Neuronal stem cell (in vitro differentiated cells): ENCODE measurements at regions not wholly inside any gene's neighbourhood (a gene's known extent, or its start where the extent isn't known, plus 50 kb on each side); places are given as distances from the start of the nearest gene placed in this dataset.

Experiments used
- DNase-seq: peaks from one replicate; pipeline ENCODE4 v3.0.0-alpha.2; 2013; ENCODE audit warnings: low spot score
- H2AFZ ChIP-seq: one replicate; pipeline ENCODE4 v1.6.1; 2013; ENCODE audit warnings: mild to moderate bottlenecking, low read length, inconsistent platforms
- H2AK5ac ChIP-seq: 2 replicates; pipeline ENCODE4 v1.6.1; 2013; ENCODE audit warnings: low read depth, mild to moderate bottlenecking, inconsistent platforms, low read length, moderate library complexity, mixed read lengths
- H2BK120ac ChIP-seq: 2 replicates; pipeline ENCODE4 v1.6.1; 2013; ENCODE audit warnings: low read depth, mild to moderate bottlenecking, inconsistent platforms, low read length, moderate library complexity, mixed read lengths
- H2BK12ac ChIP-seq: one replicate; pipeline ENCODE4 v1.6.1; 2013; ENCODE audit warnings: low read length, inconsistent platforms
- H2BK15ac ChIP-seq: 2 replicates; pipeline ENCODE4 v1.6.1; 2013; ENCODE audit warnings: mild to moderate bottlenecking, low read length, inconsistent platforms, mixed read lengths
- H2BK5ac ChIP-seq: one replicate; pipeline ENCODE4 v1.6.1; 2013; ENCODE audit warnings: inconsistent platforms, mild to moderate bottlenecking, low read length, moderate library complexity
- H3K14ac ChIP-seq: one replicate; pipeline ENCODE4 v1.6.1; 2013; ENCODE audit warnings: low read length, inconsistent platforms
- H3K18ac ChIP-seq: 2 replicates; pipeline ENCODE4 v1.6.1; 2013; ENCODE audit warnings: low read length, inconsistent platforms
- H3K23ac ChIP-seq: 2 replicates; pipeline ENCODE4 v1.6.1; 2013; ENCODE audit warnings: low read depth, mild to moderate bottlenecking, mixed read lengths, low read length, inconsistent platforms; ENCODE audit not compliant: poor library complexity
- H3K27ac ChIP-seq: replicated peaks from 3 replicates; pipeline ENCODE4 v1.5.1; 2013; ENCODE audit warnings: low read length, inconsistent platforms
- H3K27me3 ChIP-seq, 3 experiments: 2 replicates each; pipeline ENCODE4 v1.6.1; 2013; ENCODE audit warnings: low read length in 3 of 3, mild to moderate bottlenecking in 2 of 3, inconsistent platforms in 1 of 3, low read depth in 1 of 3, mixed read lengths in 1 of 3, moderate library complexity in 1 of 3; ENCODE audit not compliant: control insufficient read depth in 3 of 3, insufficient read depth in 3 of 3
- H3K36me3 ChIP-seq, 2 donors: replicated peaks in 1 of 2; 2 replicates each; pipeline ENCODE4 v1.6.1; 2013; ENCODE audit warnings: low read length in 2 of 2; ENCODE audit not compliant: control insufficient read depth in 2 of 2, insufficient read depth in 2 of 2
- H3K4ac ChIP-seq: 2 replicates; pipeline ENCODE4 v1.6.1; 2013; ENCODE audit warnings: inconsistent platforms, mild to moderate bottlenecking, low read length, moderate library complexity
- H3K4me1 ChIP-seq, 2 donors: 1 replicate in 1 of 2; 2 replicates in 1 of 2; pipeline ENCODE4 v1.6.1; 2013; ENCODE audit warnings: low read length in 2 of 2, low read depth in 1 of 2; ENCODE audit not compliant: control insufficient read depth in 2 of 2, insufficient read depth in 1 of 2
- H3K4me2 ChIP-seq: one replicate; pipeline ENCODE4 v1.6.1; 2013; ENCODE audit warnings: mild to moderate bottlenecking, low read length, inconsistent platforms; ENCODE audit not compliant: insufficient read depth, poor library complexity, severe bottlenecking
- H3K4me3 ChIP-seq, 2 donors: 2 replicates each; pipeline ENCODE4 v1.5.1; 2013; ENCODE audit warnings: low read length in 2 of 2, mild to moderate bottlenecking in 2 of 2, inconsistent platforms in 1 of 2, moderate library complexity in 1 of 2
- H3K79me1 ChIP-seq: one replicate; pipeline ENCODE4 v1.6.1; 2013; ENCODE audit warnings: low read depth, mild to moderate bottlenecking, inconsistent platforms, low read length, moderate library complexity
- H3K9ac ChIP-seq: one replicate; pipeline ENCODE4 v1.6.1; 2013; ENCODE audit warnings: mild to moderate bottlenecking, low read depth, low read length, inconsistent platforms; ENCODE audit not compliant: poor library complexity
- H3K9me3 ChIP-seq, 2 donors: replicated peaks in 1 of 2; 2 replicates each; pipeline versions ENCODE3 to v1.6.1; 2013; ENCODE audit warnings: low read length in 2 of 2, mild to moderate bottlenecking in 2 of 2, inconsistent platforms in 1 of 2, low read depth in 1 of 2, mixed read lengths in 1 of 2, moderate library complexity in 1 of 2; ENCODE audit not compliant: control insufficient read depth in 2 of 2, insufficient read depth in 1 of 2
- H4K8ac ChIP-seq: one replicate; pipeline ENCODE4 v1.6.1; 2013; ENCODE audit warnings: low read depth, mild to moderate bottlenecking, inconsistent platforms, low read length, moderate library complexity
- H4K91ac ChIP-seq: one replicate; pipeline ENCODE4 v1.6.1; 2013; ENCODE audit warnings: low read length, low read depth, mild to moderate bottlenecking, inconsistent platforms; ENCODE audit not compliant: poor library complexity
- WGBS, 2 donors: extraction: QIAGEN DNeasy Blood & Tissue Kit; methylation state at CpG; one replicate each; pipeline ENCODE4 v1.1.7; 2013; ENCODE audit warnings: missing lambda C conversion rate in 2 of 2, mixed read lengths in 1 of 2; ENCODE audit not compliant: insufficient read length in 2 of 2, insufficient replicate concordance in 1 of 2; ENCODE audit errors: extremely low coverage in 2 of 2; 5-methylcytosine and 5-hydroxymethylcytosine counted together

DNA sequence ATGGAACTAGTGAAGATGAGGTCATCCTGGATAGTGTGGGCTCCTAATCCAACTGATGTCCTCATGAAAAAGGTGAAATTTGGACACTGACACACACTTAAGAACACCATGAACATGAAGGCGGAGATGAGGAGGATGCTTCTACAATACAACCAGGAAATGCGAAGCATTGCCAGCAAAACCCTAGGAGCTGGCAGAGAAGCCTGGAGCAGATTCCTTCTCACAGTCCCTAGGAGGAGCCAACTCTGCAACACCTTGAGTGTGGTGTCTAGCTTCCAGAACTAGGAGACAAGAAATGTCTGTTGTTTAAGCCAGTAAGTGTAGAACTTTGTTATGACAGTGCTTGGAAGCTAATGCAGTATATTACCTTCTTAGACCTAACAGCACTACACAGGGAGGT lies 191.9 kb upstream of the PWP1 start:
- Histone ChIP-seq H2BK120ac (no peak overlapping the region), H2AFZ (no peak overlapping the region), H4K91ac (no peak overlapping the region), H3K27ac (no peak overlapping the region), H3K9ac (no peak overlapping the region), H3K4me2 (no peak overlapping the region), H2AK5ac (no peak overlapping the region), H2BK5ac (no peak overlapping the region), H3K36me3 (no peaks in the 10 kb centered on the region), H3K23ac (no peak overlapping the region), H3K79me1 (no peaks in the 10 kb centered on the region), H3K4me3 (no peak overlapping the region), H3K4ac (no peak overlapping the region), H3K9me3 (peaks cover 0 to 3% of the 10 kb centered on the region in 2 donors), H4K8ac (no peak overlapping the region), H2BK15ac (no peak overlapping the region), H3K27me3 (no peaks in the 10 kb centered on the region), H3K18ac (no peak overlapping the region), H3K14ac (no peak overlapping the region), H3K4me1 (no peaks in the 10 kb centered on the region), H2BK12ac (no peak overlapping the region)
- WGBS, 2 donors = no CpG with 5 or more reads among the region's 2 CpGs
- DNase-seq = no peak

- Histone ChIP-seq H2BK120ac (no peak overlapping the region), H2BK5ac (no peak overlapping the region), H4K91ac (no peak overlapping the region), H2BK12ac (no peak overlapping the region), H3K79me1 (no peaks in the 10 kb centered on the region), H2BK15ac (no peak overlapping the region), H3K4me2 (no peak overlapping the region), H3K14ac (no peak overlapping the region), H3K4ac (no peak overlapping the region), H3K23ac (no peak overlapping the region), H2AK5ac (no peak overlapping the region), H3K27me3 (no peaks in the 10 kb centered on the region), H3K4me3 (no peak overlapping the region), H2AFZ (no peak overlapping the region), H3K4me1 (no peaks in the 10 kb centered on the region), H3K9ac (no peak overlapping the region), H3K27ac (no peak overlapping the region), H3K36me3 (no peaks in the 10 kb centered on the region), H3K9me3 (peaks cover 0 to 3% of the 10 kb centered on the region in 2 donors), H3K18ac (peak overlapping the region; percentile 11), H4K8ac (no peak overlapping the region)
- no CpG with 5 or more reads among the region's 5 CpGs for WGBS, 2 donors
- DNase-seq = no peak
Measured at GRCh38 chr12:107494331-107494730, 191.3 kb upstream of the PWP1 start.

DNA sequence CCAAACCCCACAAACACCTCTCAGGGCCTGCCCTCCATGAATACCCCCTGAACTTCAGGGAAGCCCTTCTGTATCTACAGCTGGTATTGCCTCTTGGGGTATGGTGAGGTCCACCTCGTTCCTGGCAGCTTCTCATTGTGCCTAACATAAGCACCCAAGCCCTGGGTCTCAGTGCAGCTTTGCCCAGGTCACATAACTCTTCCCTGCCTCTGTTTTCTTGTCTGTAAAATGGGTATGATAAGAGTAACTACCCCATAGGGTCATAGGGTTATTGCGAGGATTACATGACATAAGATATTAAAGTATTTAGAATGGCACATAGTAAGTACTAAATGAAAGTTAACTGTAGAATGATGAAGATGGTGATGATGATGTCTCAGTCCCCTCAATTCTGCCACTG lies 190.0 kb upstream of the PWP1 start:
- H3K9me3 ChIP-seq = peaks cover 0 to 3% of the 10 kb centered on the region in 2 donors
- no peak for DNase-seq
- H3K4me2 ChIP-seq = no peak overlapping the region
- H3K36me3 ChIP-seq = no peaks in the 10 kb centered on the region
- H2BK15ac ChIP-seq = no peak overlapping the region
- no peak overlapping the region for H2BK12ac ChIP-seq
- no peak overlapping the region for H3K14ac ChIP-seq
- no peak overlapping the region for H4K91ac ChIP-seq
- no peak overlapping the region for H3K9ac ChIP-seq
- H3K4ac ChIP-seq = no peak overlapping the region
- H4K8ac ChIP-seq = no peak overlapping the region
- H2BK120ac ChIP-seq = no peak overlapping the region
- no peak overlapping the region for H3K23ac ChIP-seq
- no peak overlapping the region for H2AK5ac ChIP-seq
- H3K27me3 ChIP-seq = no peaks in the 10 kb centered on the region
- no peak overlapping the region for H3K4me3 ChIP-seq
- H3K79me1 ChIP-seq = no peaks in the 10 kb centered on the region
- no CpG with 5 or more reads among the region's 2 CpGs for WGBS, 2 donors
- H2BK5ac ChIP-seq = no peak overlapping the region
- H3K27ac ChIP-seq = no peak overlapping the region
- H3K4me1 ChIP-seq = no peaks in the 10 kb centered on the region
- no peak overlapping the region for H2AFZ ChIP-seq
- no peak overlapping the region for H3K18ac ChIP-seq

DNA sequence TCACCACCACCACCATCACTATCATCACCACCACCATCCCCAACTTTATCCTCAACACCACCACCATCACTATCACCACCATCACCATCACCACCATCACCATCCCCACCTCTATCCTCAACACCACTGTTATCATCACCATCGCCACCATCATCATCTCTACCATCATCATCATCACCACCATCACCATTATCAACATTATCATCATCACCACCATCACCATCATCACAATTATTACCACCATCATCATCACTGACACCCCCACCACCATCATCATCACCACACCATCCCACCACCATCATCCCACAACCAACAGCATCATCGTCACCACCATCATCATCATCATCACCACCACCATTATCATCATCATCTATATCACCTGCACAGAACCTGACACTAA lies 188.4 kb upstream of the PWP1 start:
- Histone ChIP-seq H2AK5ac (no peak overlapping the region), H3K4ac (no peak overlapping the region), H3K36me3 (no peaks in the 10 kb centered on the region), H3K9ac (no peak overlapping the region), H3K23ac (no peak overlapping the region), H3K4me1 (no peaks in the 10 kb centered on the region), H2BK120ac (no peak overlapping the region), H4K91ac (no peak overlapping the region), H3K14ac (no peak overlapping the region), H3K4me2 (no peak overlapping the region), H2AFZ (no peak overlapping the region), H4K8ac (no peak overlapping the region), H2BK12ac (no peak overlapping the region), H3K18ac (no peak overlapping the region), H2BK5ac (no peak overlapping the region), H3K27me3 (no peaks in the 10 kb centered on the region), H2BK15ac (no peak overlapping the region), H3K4me3 (peak overlapping the region in 1 of 2 donors; percentile 43), H3K27ac (no peak overlapping the region), H3K9me3 (peaks cover 0 to 3% of the 10 kb centered on the region in 2 donors), H3K79me1 (no peaks in the 10 kb centered on the region)
- DNase-seq = no peak
- 100% methylated on average over 1 of the region's 2 CpGs; no CpG with 5 or more reads in 1 of the 2 donors for WGBS, 2 donors
